GM23338 (cell line): ENCODE measurements at regions not wholly inside any gene's neighbourhood (a gene's known extent, or its start where the extent isn't known, plus 50 kb on each side); places are given as distances from the start of the nearest gene placed in this dataset.
A peak's percentile ranks its signal among the peaks of the same experiment; 100 is the strongest.

Source experiments
- ATAC-seq: fragments of 200-7000 bp; cut with Tn5 transposase; 3 replicates; pipeline ENCODE4 v1.9.1; 2020
- DNase-seq: peaks from one replicate; pipeline ENCODE4 v3.0.0-alpha.2; 2015; ENCODE audit warnings: low spot score
- H2AFZ ChIP-seq: fragments of 200-600 bp; sonication (generic); 2 replicates; pipeline ENCODE4 v1.8.0; 2016; ENCODE audit warnings: antibody characterized with exemption, mild to moderate bottlenecking, moderate library complexity
- H3F3A ChIP-seq: fragments of 200-600 bp; sonication (generic); replicated peaks from 2 replicates; pipeline ENCODE4 v1.8.0; 2017; ENCODE audit warnings: antibody characterized with exemption, mixed run types, low read depth
- H3K27ac ChIP-seq: fragments of 200-600 bp; sonication (generic); 2 replicates; pipeline ENCODE4 v1.6.1; 2016; ENCODE audit warnings: low read depth
- H3K27me3 ChIP-seq: fragments of 200-600 bp; sonication (generic); 2 replicates; pipeline ENCODE4 v1.8.0; 2016; ENCODE audit warnings: mild to moderate bottlenecking, mixed run types, moderate library complexity; ENCODE audit not compliant: insufficient read depth
- H3K36me3 ChIP-seq: fragments of 200-600 bp; sonication (generic); 2 replicates; pipeline ENCODE4 v1.8.0; 2016; ENCODE audit warnings: mild to moderate bottlenecking; ENCODE audit not compliant: insufficient read depth
- H3K4me1 ChIP-seq: fragments of 200-600 bp; sonication (generic); 2 replicates; pipeline ENCODE4 v1.8.0; 2016; ENCODE audit warnings: mild to moderate bottlenecking, moderate library complexity; ENCODE audit not compliant: insufficient read depth
- H3K4me2 ChIP-seq: fragments of 200-600 bp; sonication (generic); 2 replicates; pipeline ENCODE4 v1.7.1; 2017; ENCODE audit warnings: mixed run types
- H3K4me3 ChIP-seq: fragments of 200-600 bp; sonication (generic); 2 replicates; pipeline ENCODE4 v1.6.1; 2016; ENCODE audit warnings: mixed run types
- H3K79me2 ChIP-seq: fragments of 200-600 bp; sonication (generic); replicated peaks from 2 replicates; pipeline ENCODE4 v1.8.0; 2017; ENCODE audit warnings: mild to moderate bottlenecking; ENCODE audit not compliant: insufficient read depth
- H3K9me2 ChIP-seq: fragments of 200-600 bp; sonication (generic); 2 replicates; pipeline ENCODE4 v1.8.0; 2017; ENCODE audit not compliant: insufficient read depth
- H4K20me1 ChIP-seq: fragments of 200-600 bp; sonication (generic); replicated peaks from 2 replicates; pipeline ENCODE4 v1.8.0; 2017; ENCODE audit warnings: mild to moderate bottlenecking; ENCODE audit not compliant: insufficient read depth
- H3K27ac Mint-ChIP-seq: 2 replicates; pipeline ENCODE4 v1.8.0; 2020; ENCODE audit warnings: inconsistent platforms, mild to moderate bottlenecking, moderate library complexity, mixed read lengths
- H3K27me3 Mint-ChIP-seq: 3 replicates; pipeline ENCODE4 v1.8.0; 2022; ENCODE audit warnings: low read depth, mild to moderate bottlenecking, moderate library complexity, mixed read lengths, inconsistent platforms; ENCODE audit not compliant: insufficient read depth, poor library complexity
- H3K36me3 Mint-ChIP-seq: 3 replicates; pipeline ENCODE4 v1.8.0; 2021; ENCODE audit warnings: low read depth, mild to moderate bottlenecking, inconsistent platforms, moderate library complexity, mixed read lengths
- H3K4me1 Mint-ChIP-seq: 3 replicates; pipeline ENCODE4 v1.8.0; 2020; ENCODE audit warnings: mild to moderate bottlenecking, inconsistent platforms, mixed read lengths
- H3K4me3 Mint-ChIP-seq: 3 replicates; pipeline ENCODE4 v1.8.0; 2021; ENCODE audit warnings: moderate library complexity, mild to moderate bottlenecking, inconsistent platforms, mixed read lengths
- H3K9me3 Mint-ChIP-seq: 3 replicates; pipeline ENCODE4 v1.8.0; 2020; ENCODE audit warnings: moderate library complexity, mild to moderate bottlenecking, inconsistent platforms, mixed read lengths
- CTCF ChIP-seq, 2 experiments: fragments of 200-600 bp in 1 of 2; sonication (generic) in 1 of 2; conservative IDR thresholded peaks; 2 replicates each; pipeline versions ENCODE4 v1.5.1 to v1.6.1; 2016 to 2017; ENCODE audit warnings: antibody characterized with exemption in 2 of 2, low read depth in 2 of 2, mild to moderate bottlenecking in 2 of 2, moderate library complexity in 1 of 2
- EZH2phosphoT487 ChIP-seq: fragments of 200-600 bp; sonication (generic); IDR thresholded peaks from one replicate; pipeline ENCODE4 v1.8.1; 2018; ENCODE audit warnings: antibody characterized with exemption; ENCODE audit not compliant: unreplicated experiment
- JUNB ChIP-seq: IDR thresholded peaks from one replicate; pipeline ENCODE4 v1.6.1; 2016; ENCODE audit warnings: antibody characterized with exemption; ENCODE audit not compliant: unreplicated experiment
- POLR2AphosphoS5 ChIP-seq: IDR thresholded peaks from 2 replicates; pipeline ENCODE4 v1.6.1; 2016; ENCODE audit warnings: antibody characterized with exemption, low read depth
- STAT1 ChIP-seq: IDR thresholded peaks from one replicate; pipeline ENCODE4 v1.6.1; 2016; ENCODE audit warnings: antibody characterized with exemption; ENCODE audit not compliant: unreplicated experiment
- ZNF331 ChIP-seq: fragments of 250-450 bp; sonication (Bioruptor Pico); IDR thresholded peaks from 2 replicates; pipeline ENCODE4 v1.5.0; 2020; ENCODE audit warnings: low read depth, mild to moderate bottlenecking, moderate library complexity
- ZNF462 ChIP-seq: fragments of 250-450 bp; sonication (Bioruptor Pico); IDR thresholded peaks from 2 replicates; pipeline ENCODE4 v1.5.0; 2020; ENCODE audit warnings: mild to moderate bottlenecking, moderate library complexity

- TF ChIP-seq ZNF462 (CRISPR knock-in tag), result no peak
- TF ChIP-seq JUNB, result no peak
Observed at GRCh38 chrX:8043121-8043520, 115.9 kb upstream of the PNPLA4 start (continued).

DNA sequence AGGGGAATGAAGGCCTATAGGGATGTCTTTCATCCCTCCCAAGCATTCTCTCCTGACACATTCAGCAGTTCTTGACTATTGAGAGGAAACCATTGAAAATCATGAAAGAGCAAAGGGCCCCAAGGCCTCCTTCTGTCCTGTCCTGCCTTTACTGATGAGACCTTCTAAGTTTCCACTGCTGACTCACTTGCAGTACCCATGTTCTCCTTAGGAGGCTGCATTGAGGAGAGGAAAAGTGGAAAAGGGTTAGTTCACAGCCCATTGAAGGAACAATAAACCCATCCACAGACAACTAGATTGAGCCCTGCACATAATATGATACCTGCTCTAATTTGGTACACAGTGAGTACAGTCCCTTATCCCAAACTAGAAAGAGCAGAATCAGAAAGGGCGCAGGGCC is 115.1 kb upstream of the PNPLA4 start:
- H3K4me3 ChIP-seq, result no peak overlapping the region
- no peaks in the 10 kb centered on the region for H3K79me2 ChIP-seq
- peak; percentile 40 for DNase-seq
- no peak overlapping the region for H3K4me2 ChIP-seq
- H3F3A ChIP-seq, result no peaks in the 10 kb centered on the region
- no peaks in the 10 kb centered on the region for H3K4me1 ChIP-seq
- no peak for TF ChIP-seq POLR2AphosphoS5
- no peak for TF ChIP-seq STAT1
- TF ChIP-seq EZH2phosphoT487, result no peak
- no peak for TF ChIP-seq ZNF462 (CRISPR knock-in tag)
- peak; percentile 35 to 40 for TF ChIP-seq CTCF (conservative IDR thresholded peaks at IDR 0.05; ENCODE audit: low read depth in 2 of 2)
- TF ChIP-seq ZNF331 (CRISPR knock-in tag), result no peak
- no peak overlapping the region for H3K4me3 Mint-ChIP-seq
- H3K36me3 ChIP-seq, result no peaks in the 10 kb centered on the region
- no peak overlapping the region for H3K27ac ChIP-seq
- H3K27ac Mint-ChIP-seq, result no peak overlapping the region
- no peaks in the 10 kb centered on the region for H4K20me1 ChIP-seq
- 0 out of 3 replicates have a peak, but pooled peaks cover 8% of the 10 kb centered on the region for H3K4me1 Mint-ChIP-seq
- H3K27me3 Mint-ChIP-seq, result no peaks in the 10 kb centered on the region
- no peaks in the 10 kb centered on the region for H3K36me3 Mint-ChIP-seq
- no peak overlapping the region for H2AFZ ChIP-seq
- no peaks in the 10 kb centered on the region; the same call in 2 of the 3 replicates for H3K9me3 Mint-ChIP-seq
- peak; percentile 76 for ATAC-seq
- no peaks in the 10 kb centered on the region for H3K27me3 ChIP-seq
- no peaks in the 10 kb centered on the region for H3K9me2 ChIP-seq
